Liver (tissue), 3 donors: ENCODE measurements at regions not wholly inside any gene's neighbourhood (a gene's known extent, or its start where the extent isn't known, plus 50 kb on each side); places are given as distances from the start of the nearest gene placed in this dataset.

Source experiments
- GABPA ChIP-seq, 2 donors: IDR thresholded peaks in 1 of 2; conservative IDR thresholded peaks in 1 of 2; 2 replicates each; pipeline ENCODE4 v1.6.1; 2016; ENCODE audit warnings: antibody characterized with exemption in 2 of 2, mild to moderate bottlenecking in 1 of 2, moderate library complexity in 1 of 2
- HNF4G ChIP-seq: IDR thresholded peaks from 2 replicates; pipeline ENCODE4 v1.6.1; 2016; ENCODE audit warnings: antibody characterized with exemption
- JUND ChIP-seq, 2 donors: IDR thresholded peaks; 2 replicates each; pipeline ENCODE4 v1.6.1; 2016; ENCODE audit warnings: antibody characterized with exemption in 2 of 2
- MAX ChIP-seq: IDR thresholded peaks from 2 replicates; pipeline ENCODE4 v1.6.1; 2016; ENCODE audit warnings: antibody characterized with exemption
- NR2F2 ChIP-seq: IDR thresholded peaks from 2 replicates; pipeline ENCODE4 v1.6.1; 2016; ENCODE audit warnings: antibody characterized with exemption
- RAD21 ChIP-seq, 2 donors: IDR thresholded peaks; 2 replicates each; pipeline ENCODE4 v1.6.1; 2016; ENCODE audit warnings: antibody characterized with exemption in 2 of 2, mild to moderate bottlenecking in 2 of 2
- REST ChIP-seq: IDR thresholded peaks from 2 replicates; pipeline ENCODE4 v1.6.1; 2016; ENCODE audit warnings: antibody characterized with exemption, mild to moderate bottlenecking
- TF ChIP-seq, protein P1 (sequence below): fragments of 150-350 bp; IDR thresholded peaks from 2 replicates; pipeline ENCODE4 v1.5.1; 2017; ENCODE audit warnings: improper control_type of control experiment, low read depth, low read length; ENCODE audit not compliant: missing input control
- TF ChIP-seq, protein P2 (sequence below): IDR thresholded peaks from 2 replicates; pipeline ENCODE4 v1.6.1; 2016; ENCODE audit warnings: antibody characterized with exemption
- donor health status: healthy.
- donor health status: healthy.

DNA sequence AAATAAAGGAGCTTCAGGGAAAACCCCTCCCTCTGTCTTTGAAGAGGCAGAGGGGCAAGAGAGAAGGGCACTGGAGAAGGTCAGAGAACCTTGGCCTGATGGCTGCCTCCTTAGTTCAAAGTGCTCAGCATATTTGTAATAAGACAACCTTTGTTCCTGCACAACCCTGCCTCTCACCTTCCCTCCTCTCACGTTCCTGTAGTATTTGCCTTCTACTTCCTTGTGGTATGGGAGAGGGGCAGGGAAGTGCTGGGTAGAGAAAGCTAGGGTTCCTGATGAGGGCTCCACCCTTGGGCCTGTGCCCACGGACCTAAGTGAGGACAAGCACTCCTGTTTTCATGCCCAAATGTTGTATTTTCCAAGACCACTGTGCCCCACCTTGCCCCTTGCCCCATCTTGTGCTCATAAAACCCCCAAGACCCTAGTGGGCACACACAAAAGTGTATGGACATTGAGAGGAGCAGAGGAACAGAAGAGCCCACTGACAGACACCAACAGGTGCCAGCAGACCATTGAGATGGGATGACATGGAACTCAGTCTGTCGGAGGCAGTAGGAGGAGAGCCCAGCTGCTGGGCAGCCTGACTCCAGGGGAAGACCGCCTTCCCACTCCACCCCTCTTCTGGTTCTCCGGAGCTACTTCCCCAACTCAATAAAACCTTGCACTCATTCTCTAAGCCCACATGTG lies 261.5 kb upstream of the CCDC196 start:
- TF ChIP-seq, protein P1, sequence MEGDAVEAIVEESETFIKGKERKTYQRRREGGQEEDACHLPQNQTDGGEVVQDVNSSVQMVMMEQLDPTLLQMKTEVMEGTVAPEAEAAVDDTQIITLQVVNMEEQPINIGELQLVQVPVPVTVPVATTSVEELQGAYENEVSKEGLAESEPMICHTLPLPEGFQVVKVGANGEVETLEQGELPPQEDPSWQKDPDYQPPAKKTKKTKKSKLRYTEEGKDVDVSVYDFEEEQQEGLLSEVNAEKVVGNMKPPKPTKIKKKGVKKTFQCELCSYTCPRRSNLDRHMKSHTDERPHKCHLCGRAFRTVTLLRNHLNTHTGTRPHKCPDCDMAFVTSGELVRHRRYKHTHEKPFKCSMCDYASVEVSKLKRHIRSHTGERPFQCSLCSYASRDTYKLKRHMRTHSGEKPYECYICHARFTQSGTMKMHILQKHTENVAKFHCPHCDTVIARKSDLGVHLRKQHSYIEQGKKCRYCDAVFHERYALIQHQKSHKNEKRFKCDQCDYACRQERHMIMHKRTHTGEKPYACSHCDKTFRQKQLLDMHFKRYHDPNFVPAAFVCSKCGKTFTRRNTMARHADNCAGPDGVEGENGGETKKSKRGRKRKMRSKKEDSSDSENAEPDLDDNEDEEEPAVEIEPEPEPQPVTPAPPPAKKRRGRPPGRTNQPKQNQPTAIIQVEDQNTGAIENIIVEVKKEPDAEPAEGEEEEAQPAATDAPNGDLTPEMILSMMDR: no peak
- TF ChIP-seq REST: no peak
- TF ChIP-seq, protein P2, sequence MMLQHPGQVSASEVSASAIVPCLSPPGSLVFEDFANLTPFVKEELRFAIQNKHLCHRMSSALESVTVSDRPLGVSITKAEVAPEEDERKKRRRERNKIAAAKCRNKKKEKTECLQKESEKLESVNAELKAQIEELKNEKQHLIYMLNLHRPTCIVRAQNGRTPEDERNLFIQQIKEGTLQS: no peak
- no peak for TF ChIP-seq GABPA (IDR thresholded peaks at IDR 0.05 in 1 of 2, conservative IDR thresholded peaks at IDR 0.05 in 1 of 2)
- TF ChIP-seq NR2F2: no peak
- TF ChIP-seq RAD21 (IDR thresholded peaks at IDR 0.05): no peak
- TF ChIP-seq JUND (IDR thresholded peaks at IDR 0.05): no peak
- TF ChIP-seq MAX: no peak
- no peak for TF ChIP-seq HNF4G
